ENCODE measurements at regions not wholly inside any gene's neighbourhood (a gene's known extent, or its start where the extent isn't known, plus 50 kb on each side); places are given as distances from the start of the nearest gene placed in this dataset.

DNA sequence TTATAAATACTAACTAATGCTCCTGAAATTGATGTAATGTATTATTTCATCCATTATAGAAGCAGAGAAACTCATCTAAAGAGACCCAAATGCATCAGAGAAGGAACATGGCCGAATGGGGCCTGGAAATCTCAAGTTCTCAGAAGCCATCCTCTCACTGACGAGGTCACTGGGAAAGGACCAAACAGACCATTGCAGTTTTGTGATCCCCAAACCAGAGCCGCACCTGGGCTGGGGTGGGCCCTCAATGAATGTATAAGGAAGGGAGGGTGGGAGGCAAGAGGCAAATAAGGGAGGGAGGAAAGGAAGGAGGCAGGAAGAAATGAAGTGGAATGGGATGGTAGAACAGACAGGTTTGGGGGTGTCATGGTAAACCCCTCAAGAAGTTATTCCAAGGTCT lies 245.3 kb upstream of the ID2 start:
- H3K27ac ChIP-seq (ENCODE audit: low read length), result no peak overlapping the region

DNA sequence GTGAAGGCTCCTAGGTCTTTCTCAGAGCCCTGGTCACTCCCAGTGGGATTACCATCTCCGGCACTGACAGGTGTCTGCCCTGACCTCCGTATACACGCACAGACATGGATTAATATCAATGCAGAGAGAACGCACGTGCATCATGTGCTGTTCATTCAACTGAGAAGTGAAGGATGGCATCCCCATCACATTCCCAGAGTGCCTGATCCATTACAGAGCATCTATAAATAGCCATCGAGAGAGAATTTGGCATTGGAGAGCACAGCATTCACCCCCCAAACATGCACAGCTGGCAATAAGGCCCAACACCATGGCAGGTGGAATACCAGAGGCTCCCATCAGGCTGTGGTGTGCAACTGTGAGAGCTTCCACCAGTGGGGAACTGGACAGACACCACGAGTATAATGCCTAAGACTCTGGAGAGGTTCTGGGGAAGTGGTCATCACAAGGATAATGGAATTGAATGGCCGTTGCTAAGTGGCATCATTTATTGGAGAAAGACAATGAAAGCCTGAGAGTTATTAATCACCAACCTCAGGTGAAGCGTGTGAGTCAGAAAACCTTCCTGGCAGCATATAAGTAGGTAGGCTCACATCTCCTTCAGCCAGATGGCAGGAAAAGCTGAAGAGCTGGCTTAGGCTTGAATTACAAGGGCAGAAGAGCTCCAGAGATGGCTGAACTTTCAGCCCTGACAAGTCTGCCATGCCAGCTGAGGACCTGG lies 244.5 kb upstream of the ID2 start:
- Histone ChIP-seq H3K36me3 (ENCODE audit: control insufficient read depth, insufficient read depth, low read length) (no peaks in the 10 kb centered on the region), H3K4me3 (ENCODE audit: low read length) (no peak overlapping the region), H3K27ac (ENCODE audit: low read length) (no peak overlapping the region), H3K27me3 (ENCODE audit: control insufficient read depth, insufficient read depth, low read length) (no peaks in the 10 kb centered on the region), H3K4me1 (ENCODE audit: control insufficient read depth, insufficient read depth, low read length) (peaks cover 6% of the 10 kb centered on the region), H3K9me3 (ENCODE audit: control insufficient read depth, low read depth, low read length) (no peaks in the 10 kb centered on the region)
- DNase-seq, result no peak
- 0% methylated on average over 1 of the region's 9 CpGs for WGBS (ENCODE audit: insufficient coverage, low lambda C conversion rate)

More for the DNA sequence above, 245.3 kb upstream of the ID2 start:
- no peaks in the 10 kb centered on the region for H3K9me3 ChIP-seq (ENCODE audit: control insufficient read depth, low read depth, low read length)
- H3K36me3 ChIP-seq (ENCODE audit: control insufficient read depth, insufficient read depth, low read length), result no peaks in the 10 kb centered on the region
- H3K4me1 ChIP-seq (ENCODE audit: control insufficient read depth, insufficient read depth, low read length), result peaks cover 6% of the 10 kb centered on the region
- no CpG with 5 or more reads among the region's 3 CpGs for WGBS (ENCODE audit: insufficient coverage, low lambda C conversion rate)
- no peak for DNase-seq
- no peaks in the 10 kb centered on the region for H3K27me3 ChIP-seq (ENCODE audit: control insufficient read depth, insufficient read depth, low read length)
- no peak overlapping the region for H3K4me3 ChIP-seq (ENCODE audit: low read length)

DNA sequence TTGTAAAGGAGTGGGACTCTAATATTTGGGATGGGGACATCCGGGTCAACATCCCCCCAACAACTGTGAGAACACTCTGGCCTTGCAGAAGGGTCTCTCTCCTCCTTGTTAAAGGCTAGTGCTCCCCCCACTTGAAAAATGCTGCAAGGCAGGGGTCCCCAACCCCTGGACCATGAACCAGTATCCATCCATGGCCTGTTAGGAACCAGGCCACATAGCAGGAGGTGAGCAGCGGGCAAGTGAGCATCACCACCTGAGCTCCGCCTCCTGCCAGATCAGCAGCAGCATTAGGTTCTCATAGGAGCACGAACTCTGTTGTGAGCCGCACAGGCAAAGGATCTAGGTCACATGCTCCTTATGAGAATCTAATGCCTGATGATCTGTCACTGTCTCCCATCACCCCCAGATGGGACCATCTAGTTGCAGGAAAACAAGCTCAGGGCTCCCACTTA lies 243.9 kb upstream of the ID2 start:
- H3K9me3 ChIP-seq (ENCODE audit: control insufficient read depth, low read depth, low read length), result no peaks in the 10 kb centered on the region
- no CpG with 5 or more reads among the region's 5 CpGs for WGBS (ENCODE audit: insufficient coverage, low lambda C conversion rate)
- H3K4me1 ChIP-seq (ENCODE audit: control insufficient read depth, insufficient read depth, low read length), result peaks cover 6% of the 10 kb centered on the region
- H3K27me3 ChIP-seq (ENCODE audit: control insufficient read depth, insufficient read depth, low read length), result no peaks in the 10 kb centered on the region
- no peak for DNase-seq
- no peak overlapping the region for H3K4me3 ChIP-seq (ENCODE audit: low read length)
- no peak overlapping the region for H3K27ac ChIP-seq (ENCODE audit: low read length)
- H3K36me3 ChIP-seq (ENCODE audit: control insufficient read depth, insufficient read depth, low read length), result no peaks in the 10 kb centered on the region

DNA sequence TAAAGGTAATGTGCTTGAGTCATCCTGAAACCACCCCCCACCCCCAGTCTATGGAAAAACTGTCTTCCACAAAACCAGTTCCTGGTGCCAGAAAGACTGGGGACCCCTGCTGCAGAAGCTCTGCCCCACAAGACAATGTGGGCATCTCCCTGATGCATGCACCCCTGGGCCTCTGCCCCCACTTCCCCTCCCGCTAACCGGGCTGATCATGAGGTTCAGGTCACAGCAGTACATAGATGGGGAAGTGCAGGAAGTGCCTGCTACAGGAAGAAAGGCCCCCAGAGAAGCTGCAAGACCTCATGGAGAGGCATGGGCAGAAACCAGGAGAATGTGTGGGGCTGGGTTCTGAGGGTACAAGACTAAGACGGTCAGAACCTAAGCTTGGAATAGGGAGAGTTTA lies 243.4 kb upstream of the ID2 start:
- no CpG with 5 or more reads among the region's 3 CpGs for WGBS (ENCODE audit: insufficient coverage, low lambda C conversion rate)
- DNase-seq, result no peak
- H3K36me3 ChIP-seq (ENCODE audit: control insufficient read depth, insufficient read depth, low read length), result no peaks in the 10 kb centered on the region
- H3K27ac ChIP-seq (ENCODE audit: low read length), result no peak overlapping the region
- H3K4me1 ChIP-seq (ENCODE audit: control insufficient read depth, insufficient read depth, low read length), result peaks cover 6% of the 10 kb centered on the region
- no peaks in the 10 kb centered on the region for H3K27me3 ChIP-seq (ENCODE audit: control insufficient read depth, insufficient read depth, low read length)
- H3K9me3 ChIP-seq (ENCODE audit: control insufficient read depth, low read depth, low read length), result no peaks in the 10 kb centered on the region
- no peak overlapping the region for H3K4me3 ChIP-seq (ENCODE audit: low read length)

DNA sequence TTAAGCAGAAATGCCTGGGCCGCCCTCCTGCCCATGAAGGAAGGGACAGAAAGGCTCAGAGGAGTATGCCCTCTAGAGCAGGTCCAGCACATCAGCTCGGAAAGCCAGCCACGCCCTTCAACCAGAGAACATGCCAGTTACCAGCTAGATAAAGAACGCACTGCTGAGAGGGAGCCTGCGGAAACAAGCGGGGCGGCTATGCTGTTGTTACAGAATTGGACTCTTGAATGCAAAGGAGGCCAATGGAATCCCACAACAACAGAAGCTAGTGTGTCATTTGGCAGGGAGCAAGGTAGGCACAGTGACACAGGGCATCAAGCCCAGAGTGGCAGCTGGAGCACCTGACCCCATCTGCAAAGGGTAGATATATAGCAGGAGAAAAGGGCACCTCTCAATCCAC lies 242.9 kb upstream of the ID2 start:
- H3K27ac ChIP-seq (ENCODE audit: low read length), result no peak overlapping the region
- no peak overlapping the region for H3K4me3 ChIP-seq (ENCODE audit: low read length)
- WGBS (ENCODE audit: insufficient coverage, low lambda C conversion rate), result no CpG with 5 or more reads among the region's 7 CpGs
- H3K27me3 ChIP-seq (ENCODE audit: control insufficient read depth, insufficient read depth, low read length), result no peaks in the 10 kb centered on the region
- H3K4me1 ChIP-seq (ENCODE audit: control insufficient read depth, insufficient read depth, low read length), result peaks cover 6% of the 10 kb centered on the region
- H3K9me3 ChIP-seq (ENCODE audit: control insufficient read depth, low read depth, low read length), result no peaks in the 10 kb centered on the region
- DNase-seq, result peak in 1 of 2 donors; percentile 50
- H3K36me3 ChIP-seq (ENCODE audit: control insufficient read depth, insufficient read depth, low read length), result no peaks in the 10 kb centered on the region

DNA sequence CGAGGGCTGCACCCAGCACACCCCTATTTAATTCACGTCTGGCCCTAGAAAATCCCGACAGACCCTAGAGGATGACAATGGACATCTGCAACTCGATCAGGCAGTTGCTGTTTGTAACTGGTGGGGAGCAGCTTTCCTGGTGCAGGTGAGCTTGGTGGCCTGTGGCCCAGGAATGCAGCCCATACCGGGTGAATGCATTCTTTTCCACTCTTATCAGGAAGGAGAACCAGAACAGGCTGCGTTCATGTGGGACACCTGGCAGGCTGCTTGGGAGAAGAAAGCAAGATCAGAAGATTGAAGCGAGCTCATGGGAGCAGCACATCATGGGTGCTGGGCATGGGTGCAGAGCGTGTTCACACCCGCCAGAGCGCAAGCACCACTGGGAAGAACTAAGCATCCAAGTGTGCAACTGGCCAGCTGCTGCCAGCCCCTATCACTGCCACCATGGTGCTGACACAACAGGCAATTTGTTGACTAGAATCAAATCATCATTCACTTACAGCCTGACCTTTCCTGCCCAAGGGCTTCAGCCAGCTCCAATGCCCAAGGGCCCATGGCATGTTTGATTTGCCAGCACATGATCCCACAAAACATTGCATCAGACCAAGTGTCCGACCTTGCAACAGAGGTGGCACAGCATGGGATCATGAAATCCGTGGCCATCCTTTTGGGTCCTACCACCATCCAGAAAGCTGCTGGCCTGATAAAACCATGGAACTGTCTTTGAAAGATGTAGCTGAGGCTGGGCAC lies 241.7 kb upstream of the ID2 start:
- Histone ChIP-seq H3K9me3 (ENCODE audit: control insufficient read depth, low read depth, low read length) (no peaks in the 10 kb centered on the region), H3K27me3 (ENCODE audit: control insufficient read depth, insufficient read depth, low read length) (no peaks in the 10 kb centered on the region), H3K4me1 (ENCODE audit: control insufficient read depth, insufficient read depth, low read length) (peaks cover 6% of the 10 kb centered on the region), H3K36me3 (ENCODE audit: control insufficient read depth, insufficient read depth, low read length) (no peaks in the 10 kb centered on the region), H3K27ac (ENCODE audit: low read length) (no peak overlapping the region), H3K4me3 (ENCODE audit: low read length) (no peak overlapping the region)
- no CpG with 5 or more reads among the region's 12 CpGs for WGBS (ENCODE audit: insufficient coverage, low lambda C conversion rate)
- no peak for DNase-seq

DNA sequence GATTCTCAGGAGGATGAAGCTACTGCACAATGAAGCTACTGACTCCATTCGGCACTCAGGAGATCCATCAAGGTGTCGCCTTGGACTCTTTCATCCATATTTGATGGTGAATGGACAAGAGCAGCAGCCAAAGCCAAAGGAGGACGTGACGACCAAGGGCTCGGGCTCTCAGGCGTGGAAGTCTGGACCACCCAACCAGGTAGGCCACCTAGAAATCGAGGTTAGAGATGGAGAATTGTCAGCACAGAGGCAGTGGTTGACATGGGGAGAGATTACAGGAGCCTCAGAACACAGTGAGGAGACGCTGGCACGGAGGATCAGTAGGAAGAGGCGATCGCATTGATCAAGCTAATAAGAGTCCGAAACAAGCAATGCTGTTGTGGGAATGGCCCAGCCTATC lies 240.5 kb upstream of the ID2 start:
- no peaks in the 10 kb centered on the region for H3K27me3 ChIP-seq (ENCODE audit: control insufficient read depth, insufficient read depth, low read length)
- no peak overlapping the region for H3K27ac ChIP-seq (ENCODE audit: low read length)
- no peaks in the 10 kb centered on the region for H3K36me3 ChIP-seq (ENCODE audit: control insufficient read depth, insufficient read depth, low read length)
- peaks cover 6% of the 10 kb centered on the region for H3K4me1 ChIP-seq (ENCODE audit: control insufficient read depth, insufficient read depth, low read length)
- no peaks in the 10 kb centered on the region for H3K9me3 ChIP-seq (ENCODE audit: control insufficient read depth, low read depth, low read length)
- no peak for DNase-seq
- no peak overlapping the region for H3K4me3 ChIP-seq (ENCODE audit: low read length)
- WGBS (ENCODE audit: insufficient coverage, low lambda C conversion rate), result no CpG with 5 or more reads among the region's 12 CpGs

DNA sequence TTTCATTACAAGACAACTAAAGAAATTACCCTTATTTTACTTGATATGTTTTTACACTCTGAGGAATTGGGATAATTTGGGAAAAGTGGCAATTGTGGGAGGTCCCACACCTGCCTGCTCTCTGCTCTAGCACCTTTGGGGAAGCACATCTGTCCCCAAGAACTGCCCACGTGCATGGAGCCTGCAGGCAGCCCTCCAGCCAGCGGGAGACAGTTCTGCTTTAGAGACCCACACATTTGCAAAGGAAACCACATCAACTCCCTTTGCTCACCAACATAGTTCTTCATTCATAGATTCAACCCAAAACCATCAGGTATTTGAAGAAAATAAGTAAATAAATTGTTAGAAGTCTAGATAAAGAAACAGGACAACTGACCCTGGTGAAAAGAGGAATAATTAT lies 239.9 kb upstream of the ID2 start:
- WGBS (ENCODE audit: insufficient coverage, low lambda C conversion rate), result no CpG with 5 or more reads among the region's 2 CpGs
- Histone ChIP-seq H3K4me1 (ENCODE audit: control insufficient read depth, insufficient read depth, low read length) (peaks cover 6% of the 10 kb centered on the region), H3K27ac (ENCODE audit: low read length) (no peak overlapping the region), H3K36me3 (ENCODE audit: control insufficient read depth, insufficient read depth, low read length) (no peaks in the 10 kb centered on the region), H3K4me3 (ENCODE audit: low read length) (no peak overlapping the region), H3K27me3 (ENCODE audit: control insufficient read depth, insufficient read depth, low read length) (no peaks in the 10 kb centered on the region), H3K9me3 (ENCODE audit: control insufficient read depth, low read depth, low read length) (no peaks in the 10 kb centered on the region)
- DNase-seq, result no peak

DNA sequence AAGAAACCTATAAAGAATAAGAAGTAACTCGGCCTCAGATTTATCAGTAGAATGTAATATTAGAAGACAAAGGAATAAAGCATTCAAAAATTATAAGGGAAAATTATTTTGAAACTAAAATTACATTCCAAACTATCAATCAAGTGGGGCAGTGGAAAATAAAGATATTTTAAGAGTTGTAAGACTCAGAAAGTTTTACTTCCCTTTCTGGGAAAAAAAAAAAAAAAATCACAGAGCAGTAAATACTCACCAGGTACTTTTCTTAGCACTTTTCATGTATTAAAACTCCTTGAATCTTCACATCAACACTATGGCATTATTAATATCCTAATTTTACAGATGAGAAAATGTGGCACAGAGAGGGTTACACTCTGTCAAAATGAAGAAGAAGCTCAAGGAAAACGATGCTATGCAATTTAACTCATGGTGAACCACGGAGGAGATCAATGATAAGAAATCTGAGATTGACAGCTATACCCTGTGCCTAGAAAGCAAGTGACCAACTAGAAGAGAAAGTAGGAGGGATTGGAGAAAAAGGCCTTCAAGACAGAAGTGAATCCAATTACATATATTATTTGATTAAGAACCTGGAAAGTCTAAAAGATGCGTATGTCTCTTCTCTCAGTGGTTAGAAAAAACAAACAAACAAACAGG lies 238.9 kb upstream of the ID2 start:
- DNase-seq, result no peak
- 70% methylated on average over 3 of the region's 4 CpGs for WGBS (ENCODE audit: insufficient coverage, low lambda C conversion rate)
- H3K4me1 ChIP-seq (ENCODE audit: control insufficient read depth, insufficient read depth, low read length), result peaks cover 6% of the 10 kb centered on the region
- H3K9me3 ChIP-seq (ENCODE audit: control insufficient read depth, low read depth, low read length), result no peaks in the 10 kb centered on the region
- H3K27ac ChIP-seq (ENCODE audit: low read length), result no peak overlapping the region
- H3K27me3 ChIP-seq (ENCODE audit: control insufficient read depth, insufficient read depth, low read length), result no peaks in the 10 kb centered on the region
- H3K4me3 ChIP-seq (ENCODE audit: low read length), result no peak overlapping the region
- no peaks in the 10 kb centered on the region for H3K36me3 ChIP-seq (ENCODE audit: control insufficient read depth, insufficient read depth, low read length)

DNA sequence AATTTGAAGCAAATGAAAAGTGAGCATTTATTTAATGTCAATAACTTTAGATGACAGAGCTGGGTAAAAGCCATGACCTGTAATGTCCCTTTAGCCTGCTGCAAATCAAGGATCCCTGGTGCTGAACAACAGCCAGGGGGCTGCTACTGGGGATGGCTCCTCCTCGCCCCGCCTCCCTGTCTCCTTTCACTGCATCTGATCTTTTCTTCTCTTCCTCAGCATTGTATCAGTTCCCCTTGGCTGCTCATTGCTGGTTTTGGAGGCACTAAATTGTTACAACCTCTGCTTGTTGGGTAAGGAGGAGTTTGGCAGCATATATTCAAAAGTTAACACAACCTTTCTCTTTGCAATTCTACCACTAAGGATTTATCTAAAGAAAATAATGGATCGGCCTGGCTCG lies 236.3 kb upstream of the ID2 start:
- Histone ChIP-seq H3K27me3 (ENCODE audit: control insufficient read depth, insufficient read depth, low read length) (no peaks in the 10 kb centered on the region), H3K36me3 (ENCODE audit: control insufficient read depth, insufficient read depth, low read length) (no peaks in the 10 kb centered on the region), H3K27ac (ENCODE audit: low read length) (no peak overlapping the region), H3K4me1 (ENCODE audit: control insufficient read depth, insufficient read depth, low read length) (peaks cover 6% of the 10 kb centered on the region), H3K4me3 (ENCODE audit: low read length) (no peak overlapping the region), H3K9me3 (ENCODE audit: control insufficient read depth, low read depth, low read length) (no peaks in the 10 kb centered on the region)
- DNase-seq, result no peak
- WGBS (ENCODE audit: insufficient coverage, low lambda C conversion rate), result 0% methylated on average over 1 of the region's 4 CpGs
